Ishikawa (cell line): ENCODE measurements at regions not wholly inside any gene's neighbourhood (a gene's known extent, or its start where the extent isn't known, plus 50 kb on each side); places are given as distances from the start of the nearest gene placed in this dataset.

Experiments
- EP300 ChIP-seq: IDR thresholded peaks from 2 replicates; pipeline ENCODE4 v1.6.1; 2012; ENCODE audit warnings: borderline replicate concordance
- FOXM1 ChIP-seq: IDR thresholded peaks from 2 replicates; pipeline ENCODE4 v1.6.1; 2012; ENCODE audit warnings: low read depth, borderline replicate concordance
- NFIC ChIP-seq: IDR thresholded peaks from 2 replicates; pipeline ENCODE4 v1.6.1; 2012
- RAD21 ChIP-seq: IDR thresholded peaks from 2 replicates; pipeline ENCODE4 v1.6.1; 2012; ENCODE audit warnings: low read depth
- TAF1 ChIP-seq: IDR thresholded peaks from 2 replicates; pipeline ENCODE4 v1.6.1; 2012; ENCODE audit warnings: low read depth, mild to moderate bottlenecking
- ZBTB7A ChIP-seq: IDR thresholded peaks from 2 replicates; pipeline ENCODE4 v1.6.1; 2012; ENCODE audit warnings: low read depth
- TF ChIP-seq, protein P1 (sequence below): IDR thresholded peaks from 2 replicates; pipeline ENCODE4 v1.6.1; 2012; ENCODE audit warnings: low read depth, mild to moderate bottlenecking
- TF ChIP-seq, protein P2 (sequence below): IDR thresholded peaks from 2 replicates; pipeline ENCODE4 v1.6.1; 2012

DNA sequence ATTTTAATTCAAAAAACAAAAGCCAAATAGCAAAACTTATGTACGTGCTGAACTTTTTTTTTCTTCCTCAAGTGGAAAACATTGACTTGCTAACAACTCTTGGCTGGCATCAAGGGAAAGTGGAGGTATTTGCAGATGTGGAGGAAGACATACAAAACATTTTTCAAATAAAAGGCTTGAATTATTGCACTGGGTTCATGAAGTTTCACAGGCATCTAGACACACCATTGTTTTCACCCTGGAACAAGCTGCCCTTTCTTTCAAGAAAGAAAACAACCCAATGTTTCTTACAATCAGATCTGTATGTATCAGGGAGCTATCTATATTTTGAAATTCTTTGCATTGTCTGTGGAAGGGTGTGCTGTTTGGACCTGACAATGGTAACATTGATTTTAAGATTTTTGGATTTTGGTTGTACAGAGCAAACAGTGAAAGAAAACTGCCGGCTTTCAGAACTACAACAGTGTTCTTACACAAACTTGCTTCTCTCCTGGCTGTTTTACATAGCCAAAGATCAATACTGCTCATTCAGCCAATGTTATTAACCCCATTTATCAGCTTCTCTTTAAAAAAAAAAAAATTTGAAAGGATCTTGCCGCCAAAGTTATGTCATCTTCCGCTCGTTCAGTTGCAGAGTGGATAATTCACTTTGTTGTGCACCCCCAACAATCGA, 187.7 kb upstream of the FOXD3 start:
- TF ChIP-seq, protein P1, sequence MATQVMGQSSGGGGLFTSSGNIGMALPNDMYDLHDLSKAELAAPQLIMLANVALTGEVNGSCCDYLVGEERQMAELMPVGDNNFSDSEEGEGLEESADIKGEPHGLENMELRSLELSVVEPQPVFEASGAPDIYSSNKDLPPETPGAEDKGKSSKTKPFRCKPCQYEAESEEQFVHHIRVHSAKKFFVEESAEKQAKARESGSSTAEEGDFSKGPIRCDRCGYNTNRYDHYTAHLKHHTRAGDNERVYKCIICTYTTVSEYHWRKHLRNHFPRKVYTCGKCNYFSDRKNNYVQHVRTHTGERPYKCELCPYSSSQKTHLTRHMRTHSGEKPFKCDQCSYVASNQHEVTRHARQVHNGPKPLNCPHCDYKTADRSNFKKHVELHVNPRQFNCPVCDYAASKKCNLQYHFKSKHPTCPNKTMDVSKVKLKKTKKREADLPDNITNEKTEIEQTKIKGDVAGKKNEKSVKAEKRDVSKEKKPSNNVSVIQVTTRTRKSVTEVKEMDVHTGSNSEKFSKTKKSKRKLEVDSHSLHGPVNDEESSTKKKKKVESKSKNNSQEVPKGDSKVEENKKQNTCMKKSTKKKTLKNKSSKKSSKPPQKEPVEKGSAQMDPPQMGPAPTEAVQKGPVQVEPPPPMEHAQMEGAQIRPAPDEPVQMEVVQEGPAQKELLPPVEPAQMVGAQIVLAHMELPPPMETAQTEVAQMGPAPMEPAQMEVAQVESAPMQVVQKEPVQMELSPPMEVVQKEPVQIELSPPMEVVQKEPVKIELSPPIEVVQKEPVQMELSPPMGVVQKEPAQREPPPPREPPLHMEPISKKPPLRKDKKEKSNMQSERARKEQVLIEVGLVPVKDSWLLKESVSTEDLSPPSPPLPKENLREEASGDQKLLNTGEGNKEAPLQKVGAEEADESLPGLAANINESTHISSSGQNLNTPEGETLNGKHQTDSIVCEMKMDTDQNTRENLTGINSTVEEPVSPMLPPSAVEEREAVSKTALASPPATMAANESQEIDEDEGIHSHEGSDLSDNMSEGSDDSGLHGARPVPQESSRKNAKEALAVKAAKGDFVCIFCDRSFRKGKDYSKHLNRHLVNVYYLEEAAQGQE: no peak
- TF ChIP-seq NFIC (no peak), RAD21 (no peak), TAF1 (no peak), ZBTB7A (no peak), FOXM1 (no peak), EP300 (no peak)
- TF ChIP-seq, protein P2, sequence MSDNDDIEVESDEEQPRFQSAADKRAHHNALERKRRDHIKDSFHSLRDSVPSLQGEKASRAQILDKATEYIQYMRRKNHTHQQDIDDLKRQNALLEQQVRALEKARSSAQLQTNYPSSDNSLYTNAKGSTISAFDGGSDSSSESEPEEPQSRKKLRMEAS: no peak
